NOMO-1 treated with dmso at 0.1 percent for 144 hours (cell line): ENCODE measurements at regions not wholly inside any gene's neighbourhood (a gene's known extent, or its start where the extent isn't known, plus 50 kb on each side); places are given as distances from the start of the nearest gene placed in this dataset.

Experiments
- DNase-seq: peaks from one replicate; lab custom pipeline; 2025; ENCODE audit not compliant: unreplicated experiment; lab: John Stamatoyannopoulos, UW

GRCh38 chr3:70393881-70394612 is 81.6 kb upstream of the MDFIC2 start:
- DNase-seq: no peak

GRCh38 chr3:70392227-70392626 is 79.8 kb upstream of the MDFIC2 start:
- DNase-seq: no peak

- no peak for DNase-seq
These were observed 75.5 kb upstream of the MDFIC2 start for GRCh38 chr3:70387889-70388288.

GRCh38 chr3:70386846-70387245 is 74.4 kb upstream of the MDFIC2 start:
- no peak for DNase-seq

- no peak for DNase-seq
These were observed 73.6 kb upstream of the MDFIC2 start for GRCh38 chr3:70386043-70386442.

GRCh38 chr3:70383360-70383831 is 71.0 kb upstream of the MDFIC2 start:
- no peak for DNase-seq

GRCh38 chr3:70374179-70374578 is 61.7 kb upstream of the MDFIC2 start:
- no peak for DNase-seq
